Adrenal gland (tissue), 5 donors: ENCODE measurements at regions not wholly inside any gene's neighbourhood (a gene's known extent, or its start where the extent isn't known, plus 50 kb on each side); places are given as distances from the start of the nearest gene placed in this dataset.

Experiments
- CTCF ChIP-seq, 6 experiments: fragments of 450-650 bp in 4 of 6; fragments of 200-600 bp in 2 of 6; sonication (generic) in 1 of 6; IDR thresholded peaks; 1 replicate in 5 of 6; 2 replicates in 1 of 6; pipeline versions ENCODE4 v1.5.1 to v1.8.0; 2016 to 2021; ENCODE audit warnings: antibody characterized with exemption in 6 of 6, mild to moderate bottlenecking in 2 of 6, moderate library complexity in 1 of 6
- POLR2A ChIP-seq, 2 donors: fragments of 450-650 bp; IDR thresholded peaks; one replicate each; pipeline ENCODE4 v1.6.1; 2017; ENCODE audit warnings: antibody characterized with exemption in 2 of 2, mild to moderate bottlenecking in 2 of 2, moderate library complexity in 1 of 2
- donor health status: DM: no; HTN: no; CAD: no.

DNA sequence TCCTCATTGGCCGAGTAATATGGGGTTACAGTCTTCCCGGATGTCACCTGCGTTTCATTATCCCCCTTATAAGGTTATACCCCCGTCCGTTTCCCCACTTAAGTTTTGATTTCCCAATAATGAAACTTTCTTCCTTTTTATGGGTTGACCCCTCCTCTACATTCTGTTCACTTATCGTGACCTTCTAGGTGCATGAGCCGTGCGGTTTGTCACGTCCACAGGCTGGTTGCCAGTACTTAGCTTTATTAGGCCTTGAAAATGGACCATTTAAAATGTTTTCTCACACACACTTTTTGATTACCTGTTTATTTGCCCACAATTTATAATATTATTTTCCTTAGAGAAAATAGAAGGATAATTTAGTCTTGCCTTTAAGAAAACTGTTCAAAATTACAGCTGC is 111.5 kb downstream of the FAM174A start:
- TF ChIP-seq CTCF (IDR thresholded peaks at IDR 0.05) (no peak), POLR2A (IDR thresholded peaks at IDR 0.05) (no peak)
